Fibroblast of the aortic adventitia (primary cell): ENCODE measurements at regions not wholly inside any gene's neighbourhood (a gene's known extent, or its start where the extent isn't known, plus 50 kb on each side); places are given as distances from the start of the nearest gene placed in this dataset.

Experiments used
- DNase-seq: peaks from one replicate; pipeline ENCODE4 v3.0.0-alpha.2; 2010; ENCODE audit warnings: low read depth
- H3K4me3 ChIP-seq: 2 replicates; pipeline ENCODE4 v1.5.1; 2011; ENCODE audit warnings: low read depth, mild to moderate bottlenecking, control low read depth, low read length, moderate library complexity
- TF ChIP-seq, protein P1 (sequence below): IDR thresholded peaks from 2 replicates; pipeline ENCODE4 v1.5.1; 2011; ENCODE audit warnings: mild to moderate bottlenecking, low read length, control low read depth, inconsistent platforms; ENCODE audit not compliant: insufficient read depth

DNA sequence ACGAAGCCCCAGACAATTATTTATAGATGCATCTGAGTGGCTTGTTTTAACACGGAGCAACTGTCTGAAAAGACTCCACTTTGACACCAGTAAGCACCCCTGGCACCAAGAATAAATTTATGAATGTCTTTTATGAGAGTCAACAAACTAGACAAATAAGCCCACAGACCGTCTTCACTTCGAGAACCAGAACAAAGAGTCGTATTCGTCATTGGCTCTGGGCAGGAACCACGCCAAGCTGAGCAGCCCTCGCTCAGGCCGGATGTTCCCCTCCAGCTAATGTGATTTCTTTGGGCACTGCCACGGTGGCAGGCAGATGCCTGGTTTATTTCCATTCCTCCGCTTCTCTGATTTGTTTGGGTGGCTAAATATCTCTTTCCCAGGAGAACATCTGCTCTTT lies 91.9 kb upstream of the STC2 start:
- TF ChIP-seq, protein P1, sequence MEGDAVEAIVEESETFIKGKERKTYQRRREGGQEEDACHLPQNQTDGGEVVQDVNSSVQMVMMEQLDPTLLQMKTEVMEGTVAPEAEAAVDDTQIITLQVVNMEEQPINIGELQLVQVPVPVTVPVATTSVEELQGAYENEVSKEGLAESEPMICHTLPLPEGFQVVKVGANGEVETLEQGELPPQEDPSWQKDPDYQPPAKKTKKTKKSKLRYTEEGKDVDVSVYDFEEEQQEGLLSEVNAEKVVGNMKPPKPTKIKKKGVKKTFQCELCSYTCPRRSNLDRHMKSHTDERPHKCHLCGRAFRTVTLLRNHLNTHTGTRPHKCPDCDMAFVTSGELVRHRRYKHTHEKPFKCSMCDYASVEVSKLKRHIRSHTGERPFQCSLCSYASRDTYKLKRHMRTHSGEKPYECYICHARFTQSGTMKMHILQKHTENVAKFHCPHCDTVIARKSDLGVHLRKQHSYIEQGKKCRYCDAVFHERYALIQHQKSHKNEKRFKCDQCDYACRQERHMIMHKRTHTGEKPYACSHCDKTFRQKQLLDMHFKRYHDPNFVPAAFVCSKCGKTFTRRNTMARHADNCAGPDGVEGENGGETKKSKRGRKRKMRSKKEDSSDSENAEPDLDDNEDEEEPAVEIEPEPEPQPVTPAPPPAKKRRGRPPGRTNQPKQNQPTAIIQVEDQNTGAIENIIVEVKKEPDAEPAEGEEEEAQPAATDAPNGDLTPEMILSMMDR = no peak
- H3K4me3 ChIP-seq = no peak overlapping the region
- DNase-seq = no peak

DNA sequence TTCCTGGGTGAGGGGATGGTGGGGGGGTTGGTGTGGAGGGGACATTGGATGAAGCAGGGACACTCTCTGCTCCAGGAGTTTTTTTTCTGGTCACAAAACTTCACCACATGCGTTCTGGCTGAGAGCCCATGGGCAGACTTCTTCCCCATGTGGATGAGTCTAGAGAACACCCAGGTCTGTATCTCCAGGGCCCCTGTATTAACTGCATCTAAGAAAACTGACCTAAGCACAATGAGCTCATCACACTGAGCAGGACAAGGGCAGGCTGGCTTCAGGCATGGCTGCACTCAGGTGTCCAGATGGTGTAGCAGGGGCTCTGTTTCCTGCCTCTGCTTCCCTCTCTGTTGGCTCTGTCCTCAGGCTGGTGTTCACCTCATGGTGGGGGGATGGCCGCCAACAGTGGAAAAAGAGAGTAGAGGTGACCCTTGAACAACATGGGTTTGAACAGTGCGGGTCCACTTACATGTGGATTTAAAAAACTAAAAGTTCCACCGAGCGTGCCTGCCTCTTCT lies 85.3 kb upstream of the STC2 start:
- no peak for DNase-seq
- TF ChIP-seq, protein P1 = no peak
- H3K4me3 ChIP-seq = no peak overlapping the region

DNA sequence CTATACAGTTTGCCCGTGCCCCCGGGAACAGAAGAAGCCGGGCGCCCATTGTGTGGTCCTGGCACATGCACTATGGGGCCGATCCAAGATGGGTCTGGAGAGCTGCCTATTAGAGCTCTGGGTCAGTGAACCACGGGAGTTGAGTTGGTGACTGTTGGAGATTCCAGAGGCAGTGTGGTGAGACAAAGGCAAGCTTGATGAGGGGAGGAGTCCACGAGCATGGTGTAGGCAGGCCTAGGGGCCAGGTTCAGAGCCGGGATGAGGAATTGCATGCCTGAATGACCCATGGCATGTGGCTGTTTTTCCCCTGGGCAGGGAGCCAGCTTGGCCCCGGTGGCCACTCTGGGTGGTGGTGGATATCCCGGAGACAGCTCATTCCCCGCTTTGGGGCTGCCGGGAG lies 84.4 kb upstream of the STC2 start:
- TF ChIP-seq, protein P1 = no peak
- DNase-seq = no peak
- no peak overlapping the region for H3K4me3 ChIP-seq

DNA sequence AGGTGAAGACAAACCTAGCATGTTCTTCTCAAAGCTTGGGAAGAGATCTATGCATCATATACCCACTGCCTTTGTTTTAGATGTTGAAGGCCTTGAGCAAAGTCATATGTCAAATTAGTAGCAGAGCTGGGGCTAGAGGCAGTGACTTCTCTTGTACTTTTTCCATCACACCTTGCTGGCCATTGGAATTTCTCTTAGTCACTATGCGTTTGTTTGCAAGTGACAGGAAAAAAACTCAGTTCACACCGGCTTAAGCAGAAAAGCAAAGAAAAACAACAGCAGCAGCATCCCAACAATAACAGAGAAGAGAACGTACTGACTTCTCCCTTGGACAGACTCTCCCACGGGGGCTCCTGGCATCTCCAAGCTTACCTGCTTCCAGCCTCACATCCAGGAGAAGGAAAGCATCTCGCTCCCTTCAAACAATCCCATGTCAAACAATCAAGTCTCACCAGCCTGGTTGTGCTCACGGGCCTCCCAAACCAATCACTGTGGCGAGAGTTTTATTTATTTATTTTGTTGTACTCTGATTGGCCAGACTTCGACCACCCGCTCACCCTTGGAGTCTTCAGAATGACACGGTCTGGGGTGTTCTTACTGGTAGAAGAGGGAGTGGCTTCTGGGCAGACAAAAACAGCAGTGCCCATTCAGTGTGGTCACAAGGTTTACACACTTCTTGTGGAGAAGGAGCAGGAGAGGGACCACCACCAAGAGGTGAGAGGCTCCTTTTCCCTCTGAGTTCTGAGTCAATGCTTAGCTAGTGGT lies 83.8 kb upstream of the STC2 start:
- H3K4me3 ChIP-seq = no peak overlapping the region
- DNase-seq = no peak
- TF ChIP-seq, protein P1 = no peak

DNA sequence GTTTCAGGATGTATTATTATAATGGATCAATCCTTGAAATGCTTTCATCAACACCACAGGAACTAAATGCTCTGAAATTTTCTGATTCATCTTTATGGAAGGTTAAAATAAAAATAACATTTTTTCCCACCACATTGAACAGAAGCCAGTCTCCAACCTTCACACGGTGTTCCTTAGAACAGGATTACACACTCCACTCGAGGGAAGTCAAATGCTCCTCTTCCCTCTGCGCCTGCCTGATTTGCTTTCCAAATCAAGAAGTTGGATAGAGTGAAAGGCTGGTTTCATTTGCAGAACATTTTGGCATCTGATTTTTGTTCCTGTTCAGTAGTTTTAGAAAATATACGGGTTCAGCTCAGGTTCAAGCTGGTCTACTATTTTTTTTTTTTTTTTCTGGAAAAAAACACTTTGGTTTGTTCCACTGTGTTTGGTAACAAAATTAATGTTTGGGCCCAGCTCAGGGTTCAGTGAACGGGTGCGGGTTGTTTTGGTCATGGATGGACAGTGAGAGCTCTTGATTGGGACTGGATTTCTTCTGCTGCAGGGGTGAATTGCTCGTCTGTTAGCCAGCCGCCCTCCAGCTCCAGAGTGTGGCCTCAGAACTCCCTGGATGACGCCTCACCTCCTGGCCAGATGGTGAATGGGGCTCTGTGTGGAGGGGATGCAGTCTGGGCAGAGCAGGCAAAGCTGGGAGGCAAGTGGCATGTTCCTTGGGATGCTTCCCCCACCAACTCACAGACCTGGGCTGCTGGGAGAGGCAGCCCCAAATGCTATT lies 82.4 kb upstream of the STC2 start:
- TF ChIP-seq, protein P1 = no peak
- no peak overlapping the region for H3K4me3 ChIP-seq
- DNase-seq = no peak

DNA sequence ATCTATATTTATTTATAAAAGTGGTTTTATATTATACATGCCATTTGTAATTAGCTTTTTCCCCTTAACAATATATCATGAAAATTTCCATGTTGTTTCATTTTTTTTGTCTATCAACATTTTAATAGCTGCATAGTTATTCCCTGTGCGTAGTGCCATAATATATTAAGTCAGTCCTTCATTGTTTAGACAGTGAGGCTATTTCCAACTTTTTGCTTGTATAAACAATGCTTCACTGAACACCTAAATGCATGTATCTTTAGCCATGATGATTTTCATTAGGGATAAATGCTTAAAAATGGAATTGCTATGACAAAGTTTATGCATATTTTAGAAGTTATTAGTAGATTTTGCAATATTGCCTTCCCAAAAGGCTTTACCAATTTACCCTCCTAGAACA lies 80.7 kb upstream of the STC2 start:
- DNase-seq = no peak
- H3K4me3 ChIP-seq = no peak overlapping the region
- TF ChIP-seq, protein P1 = no peak
